ENCODE measurements at regions not wholly inside any gene's neighbourhood (a gene's known extent, or its start where the extent isn't known, plus 50 kb on each side); places are given as distances from the start of the nearest gene placed in this dataset.

DNA sequence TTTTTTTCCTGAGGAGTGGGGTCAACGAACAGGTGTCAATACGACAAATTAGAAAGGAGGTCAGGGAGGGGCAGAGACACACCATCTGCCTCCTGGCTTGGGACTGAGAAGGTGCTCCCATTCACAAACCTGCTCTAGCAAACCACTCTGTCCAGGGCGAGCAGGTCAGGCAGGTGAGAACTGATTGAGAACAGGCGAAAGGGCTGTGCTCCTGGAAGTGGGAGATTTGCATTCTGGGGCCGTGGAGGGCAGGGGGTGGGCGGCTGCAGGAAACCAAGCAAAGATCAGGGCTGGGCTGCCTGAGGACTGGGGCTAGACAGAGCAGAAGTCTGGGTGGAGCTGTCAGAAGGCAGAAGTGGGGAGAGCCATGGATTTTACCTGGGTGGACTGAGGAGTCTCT is 98.9 kb upstream of the NLRP1 start:
- TF ChIP-seq CTCF (IDR thresholded peaks at IDR 0.05) (no peak), POLR2A (IDR thresholded peaks at IDR 0.05) (no peak), POLR2AphosphoS5 (IDR thresholded peaks at IDR 0.05; ENCODE audit: insufficient read depth in 1 of 2, low read depth in 1 of 2) (no peak)
